K562 (cell line): ENCODE measurements at regions not wholly inside any gene's neighbourhood (a gene's known extent, or its start where the extent isn't known, plus 50 kb on each side); places are given as distances from the start of the nearest gene placed in this dataset.

Source experiments
- ATAC-seq: fragments of 200-7000 bp; cut with Tn5 transposase; 3 replicates; pipeline ENCODE4 v1.9.1; 2020; ENCODE audit warnings: moderate library complexity
- BruUV-seq: library from RNA; stranded (reverse); fragments of 400-500 nt; replicated peaks from 2 replicates; lab custom pipeline; 2021; lab: Mats Ljungman, UMichigan
- CTCF ChIA-PET: fragments of 300-600 bp; formaldehyde crosslinking; extraction: SDS; loops from one replicate; lab custom pipeline; 2021; ENCODE audit warnings: low intra/inter-chr PET ratio; lab: Yijun Ruan, JAX
- POLR2A ChIA-PET: fragments of 300-600, 350-650 bp; sonication (Branson Sonifier 250); formaldehyde crosslinking; extraction: SDS; loops from one replicate; lab custom pipeline; 2021; ENCODE audit warnings: antibody characterized with exemption, inconsistent platforms; lab: Yijun Ruan, JAX
- DNase-seq, 4 experiments: peaks; one replicate each; pipeline versions ENCODE4 v3.0.0 to v3.0.0-alpha.2; 2011 to 2018; ENCODE audit warnings: low spot score in 3 of 4, mixed read lengths in 3 of 4; ENCODE audit errors: extremely low read depth in 1 of 4
- FAIRE-seq: peaks from 2 replicates; lab custom pipeline; 2011; peaks lifted over from hg19 to GRCh38; lab: Jason Lieb, UNC
- H2AFZ ChIP-seq: 2 replicates; pipeline ENCODE4 v1.6.0; 2011; ENCODE audit warnings: low read depth, low read length, control low read depth, inconsistent platforms
- H3K27ac ChIP-seq: fragments of 200-600 bp; 3 replicates; pipeline ENCODE4 v1.8.0; 2011; ENCODE audit warnings: low read depth, mild to moderate bottlenecking, control low read depth, inconsistent platforms, low read length, moderate library complexity, mixed read lengths; ENCODE audit errors: extremely low read depth
- H3K27me3 ChIP-seq, 2 experiments: fragments of 300-600 bp in 1 of 2; 2 replicates in 1 of 2; 3 replicates in 1 of 2; pipeline versions ENCODE4 v1.6.0 to v1.8.0; 2011; ENCODE audit warnings: inconsistent platforms in 2 of 2, low read length in 2 of 2, mild to moderate bottlenecking in 1 of 2, mixed read lengths in 1 of 2, moderate library complexity in 1 of 2; ENCODE audit not compliant: control insufficient read depth in 2 of 2, insufficient read depth in 2 of 2
- H3K36me3 ChIP-seq: fragments of 300-600 bp; 3 replicates; pipeline ENCODE4 v1.8.0; 2011; ENCODE audit warnings: mild to moderate bottlenecking, low read length, inconsistent platforms; ENCODE audit not compliant: control insufficient read depth, insufficient read depth
- H3K4me1 ChIP-seq, 2 experiments: fragments of 200-600 bp in 1 of 2; replicated peaks in 1 of 2; 2 replicates in 1 of 2; 3 replicates in 1 of 2; pipeline versions ENCODE4 v1.5.1 to v1.8.0; 2011; ENCODE audit warnings: inconsistent platforms in 2 of 2, low read length in 2 of 2, mild to moderate bottlenecking in 1 of 2, mixed read lengths in 1 of 2, moderate library complexity in 1 of 2; ENCODE audit not compliant: control insufficient read depth in 2 of 2, insufficient read depth in 2 of 2
- H3K4me2 ChIP-seq: 2 replicates; pipeline ENCODE4 v1.6.1; 2011; ENCODE audit warnings: low read length, control low read depth, inconsistent platforms, mixed read lengths; ENCODE audit not compliant: insufficient read depth
- H3K4me3 ChIP-seq: fragments of 200-600 bp; sonication (generic), shearing (Covaris generic); 2 replicates; pipeline ENCODE4 v1.5.1; 2016; ENCODE audit warnings: control low read depth, inconsistent platforms
- H3K79me2 ChIP-seq: fragments of 200-600 bp; 3 replicates; pipeline ENCODE4 v1.8.0; 2011; ENCODE audit warnings: low read length, inconsistent platforms; ENCODE audit not compliant: control insufficient read depth, insufficient read depth
- H3K9ac ChIP-seq, 2 experiments: 2 replicates each; pipeline versions ENCODE4 v1.6.0 to v1.6.1; 2011; ENCODE audit warnings: low read depth in 2 of 2, low read length in 2 of 2, control low read depth in 1 of 2, inconsistent platforms in 1 of 2, mild to moderate bottlenecking in 1 of 2, mixed read lengths in 1 of 2; ENCODE audit not compliant: insufficient read depth in 1 of 2
- H3K9me1 ChIP-seq: one replicate; pipeline ENCODE4 v1.6.0; 2011; ENCODE audit warnings: inconsistent platforms, mild to moderate bottlenecking, low read length, moderate library complexity; ENCODE audit not compliant: control insufficient read depth, insufficient read depth
- H3K9me3 ChIP-seq: replicated peaks from 2 replicates; pipeline ENCODE4 v1.5.1; 2011; ENCODE audit warnings: low read depth, low read length, inconsistent platforms; ENCODE audit not compliant: control insufficient read depth, insufficient read depth
- H4K20me1 ChIP-seq: replicated peaks from 2 replicates; pipeline ENCODE4 v1.6.1; 2011; ENCODE audit warnings: low read length, inconsistent platforms, mixed read lengths; ENCODE audit not compliant: control insufficient read depth, insufficient read depth
- CBX3 ChIP-seq, 2 experiments: IDR thresholded peaks; 1 replicate in 1 of 2; 2 replicates in 1 of 2; pipeline ENCODE4 v1.6.1; 2012; ENCODE audit warnings: inconsistent platforms in 2 of 2, low read length in 2 of 2, borderline replicate concordance in 1 of 2, control low read depth in 1 of 2
- CEBPB ChIP-seq: fragments of 450-650 bp; IDR thresholded peaks from 2 replicates; pipeline ENCODE4 v1.6.1; 2016; ENCODE audit warnings: missing genetic modification characterization, missing compliant biosample characterization
- ETS2 ChIP-seq: IDR thresholded peaks from 2 replicates; pipeline ENCODE4 v1.6.1; 2016; ENCODE audit warnings: borderline replicate concordance, missing genetic modification characterization, mild to moderate bottlenecking, moderate library complexity, missing compliant biosample characterization; ENCODE audit not compliant: poor library complexity, severe bottlenecking
- HES1 ChIP-seq: fragments of 450-650 bp; IDR thresholded peaks from 2 replicates; pipeline ENCODE4 v1.6.1; 2016; ENCODE audit warnings: low read depth, mild to moderate bottlenecking, moderate library complexity
- KLF13 ChIP-seq: fragments of 450-650 bp; IDR thresholded peaks from 2 replicates; pipeline ENCODE4 v1.6.1; 2016; ENCODE audit warnings: missing genetic modification characterization, low read depth, mild to moderate bottlenecking, missing compliant biosample characterization, moderate library complexity, borderline replicate concordance
- MBD1 ChIP-seq: fragments of 250-450 bp; sonication (Bioruptor Pico); IDR thresholded peaks from 2 replicates; pipeline ENCODE4 v1.8.0; 2022; ENCODE audit warnings: inconsistent platforms
- MYBL2 ChIP-seq, 2 experiments: fragments of 450-650 bp in 1 of 2; sonication (generic) in 1 of 2; formaldehyde crosslinking in 1 of 2; IDR thresholded peaks; 2 replicates each; pipeline versions ENCODE4 v1.6.1 to v1.8.1; 2017 to 2022; ENCODE audit warnings: borderline replicate concordance in 1 of 2, inconsistent platforms in 1 of 2, low read depth in 1 of 2, mild to moderate bottlenecking in 1 of 2, missing genetic modification reagents in 1 of 2, moderate library complexity in 1 of 2
- NR1H2 ChIP-seq: sonication (generic); formaldehyde crosslinking; IDR thresholded peaks from 2 replicates; pipeline ENCODE4 v1.4.0; 2020; ENCODE audit warnings: mild to moderate bottlenecking, missing genetic modification reagents
- POLR3A ChIP-seq: IDR thresholded peaks from 2 replicates; pipeline ENCODE4 v1.6.1; 2011; ENCODE audit warnings: borderline replicate concordance, mild to moderate bottlenecking, moderate library complexity; ENCODE audit not compliant: insufficient read length, insufficient read depth; ENCODE audit errors: extremely low read depth
- RBM25 ChIP-seq: fragments of 200-400 bp; formaldehyde crosslinking; IDR thresholded peaks from 2 replicates; pipeline ENCODE4 v1.6.1; 2018; ENCODE audit warnings: low read length, low read depth, moderate library complexity; ENCODE audit not compliant: severe bottlenecking
- RFX1 ChIP-seq: fragments of 450-650 bp; IDR thresholded peaks from 2 replicates; pipeline ENCODE4 v1.6.1; 2016; ENCODE audit warnings: mild to moderate bottlenecking, moderate library complexity
- STAT5A ChIP-seq: IDR thresholded peaks from 2 replicates; pipeline ENCODE4 v1.6.1; 2012; ENCODE audit warnings: low read length, inconsistent platforms, borderline replicate concordance
- TEAD4 ChIP-seq, 2 experiments: sonication (generic) in 1 of 2; formaldehyde crosslinking in 1 of 2; IDR thresholded peaks; 2 replicates each; pipeline versions ENCODE4 v1.6.1 to v1.8.0; 2012 to 2022; ENCODE audit warnings: borderline replicate concordance in 1 of 2, inconsistent platforms in 1 of 2, low read length in 1 of 2, mild to moderate bottlenecking in 1 of 2, missing genetic modification reagents in 1 of 2
- ZKSCAN8 ChIP-seq: fragments of 200-800 bp; sonication (Bioruptor generic); IDR thresholded peaks from 2 replicates; pipeline ENCODE4 v1.6.1; 2016; ENCODE audit warnings: missing genetic modification characterization, missing compliant biosample characterization
- WGBS: fragments of 100-300 bp; shearing (Covaris generic); methylation state at CpG from one replicate; pipeline ENCODE4 v1.1.6; 2016; ENCODE audit warnings: low coverage, mixed read lengths; ENCODE audit not compliant: insufficient coverage; ENCODE audit errors: missing lambda C conversion rate; 5-methylcytosine and 5-hydroxymethylcytosine counted together
- in situ Hi-C: fragments of 300-500 bp; cut with MboI; formaldehyde crosslinking; loops from 4 replicates; pipeline ENCODE4 v1.15.0; 2018; ENCODE audit warnings: inconsistent platforms, mixed read lengths
- intact Hi-C: fragments of 100-400 bp; cut with micrococcal nuclease; formaldehyde crosslinking; loops from 2 replicates; pipeline ENCODE4 v1.14.2; 2022

- TF ChIP-seq HES1 = no peak
Measured at GRCh38 chr18:1464444-1465217, 560.0 kb downstream of the ADCYAP1 start (continued).

- ATAC-seq = no peak
- H3K4me1 ChIP-seq = peaks cover 0 to 9% of the 10 kb centered on the region in 2 experiments; a peak in 3 of 5 replicates
- no peak overlapping the region for H3K4me3 ChIP-seq
- H2AFZ ChIP-seq = no peak overlapping the region
- H3K9me1 ChIP-seq = no peaks in the 10 kb centered on the region
- H3K79me2 ChIP-seq = no peaks in the 10 kb centered on the region
- in situ Hi-C loops (no loop called here), intact Hi-C loops (no loop called here)
- 48% methylated on average over 3 of the region's 3 CpGs for WGBS
- no peak overlapping the region for H3K27ac ChIP-seq
- ChIA-PET POLR2A (interaction anchor here (1.0 to 1.2 kb wide), 2 partner anchors 16 to 23 kb away, joined by 3 read pairs; no protein-coding TSS in a partner anchor), CTCF (interaction anchor here (0.6 kb wide), 1 partner anchor 13 kb away, joined by 5 read pairs; no protein-coding TSS in a partner anchor)
- no peaks in the 10 kb centered on the region for H4K20me1 ChIP-seq
- BruUV-seq = no TSS peak
- no peak for DNase-seq
- no peak for FAIRE-seq
- no peak overlapping the region for H3K4me2 ChIP-seq
- no peaks in the 10 kb centered on the region for H3K36me3 ChIP-seq
- H3K9me3 ChIP-seq = no peaks in the 10 kb centered on the region
- H3K27me3 ChIP-seq = no peaks in the 10 kb centered on the region
- H3K9ac ChIP-seq = no peak overlapping the region
- no peak for TF ChIP-seq NR1H2 (CRISPR knock-in tag)
- peak; percentile 36; the same call in 1 of the 2 replicates for TF ChIP-seq TEAD4 (IDR thresholded peaks at IDR 0.05; ENCODE audit: low read length)
- no peak for TF ChIP-seq TEAD4 (CRISPR knock-in tag; IDR thresholded peaks at IDR 0.05; ENCODE audit: borderline replicate concordance)
- no peak for TF ChIP-seq POLR3A
- TF ChIP-seq CEBPB (tag) = peak; percentile 40; the same call in 1 of the 2 replicates
- no peak for TF ChIP-seq MBD1 (CRISPR knock-in tag)
- no peak for TF ChIP-seq RBM25
- no peak for TF ChIP-seq STAT5A
- no peak for TF ChIP-seq CBX3 (IDR thresholded peaks at IDR 0.05; ENCODE audit: borderline replicate concordance in 1 of 2, low read length in 2 of 2)
- TF ChIP-seq KLF13 (tag) = no peak
- no peak for TF ChIP-seq ETS2 (tag)
- no peak for TF ChIP-seq ZKSCAN8 (CRISPR knock-in tag)
- 0 out of 2 replicates have a peak, but pooled peaks have one; percentile 1 for TF ChIP-seq RFX1
- TF ChIP-seq MYBL2 (IDR thresholded peaks at IDR 0.05; ENCODE audit: low read depth) = no peak
- no peak for TF ChIP-seq MYBL2 (CRISPR knock-in tag; IDR thresholded peaks at IDR 0.05; ENCODE audit: borderline replicate concordance)
Measured at GRCh38 chr18:1466035-1466434, 561.4 kb downstream of the ADCYAP1 start.
